H9 (cell line): ENCODE measurements at regions not wholly inside any gene's neighbourhood (a gene's known extent, or its start where the extent isn't known, plus 50 kb on each side); places are given as distances from the start of the nearest gene placed in this dataset.

Source experiments
- DNase-seq: peaks from one replicate; pipeline ENCODE4 v3.0.0-alpha.2; 2017
- H2AFZ ChIP-seq: one replicate; pipeline ENCODE4 v1.6.1; 2013; ENCODE audit warnings: mild to moderate bottlenecking, low read length, control low read depth, moderate library complexity
- H2AK5ac ChIP-seq: 2 replicates; pipeline ENCODE4 v1.6.1; 2013; ENCODE audit warnings: low read length, control low read depth, mixed read lengths; ENCODE audit not compliant: insufficient read length
- H2BK120ac ChIP-seq: one replicate; pipeline ENCODE4 v1.6.1; 2013; ENCODE audit warnings: low read depth, mild to moderate bottlenecking, low read length, control low read depth, inconsistent platforms; ENCODE audit not compliant: poor library complexity, severe bottlenecking
- H2BK12ac ChIP-seq: 2 replicates; pipeline ENCODE4 v1.6.1; 2013; ENCODE audit warnings: low read length, control low read depth, mixed read lengths, low read depth; ENCODE audit not compliant: insufficient read length
- H2BK15ac ChIP-seq: 2 replicates; pipeline ENCODE4 v1.6.1; 2013; ENCODE audit warnings: low read depth, low read length, control low read depth
- H2BK20ac ChIP-seq: one replicate; pipeline ENCODE4 v1.6.1; 2013; ENCODE audit warnings: low read depth, mild to moderate bottlenecking, low read length, control low read depth, inconsistent platforms; ENCODE audit not compliant: poor library complexity, severe bottlenecking
- H2BK5ac ChIP-seq: 2 replicates; pipeline ENCODE4 v1.6.1; 2013; ENCODE audit warnings: low read length, control low read depth, mixed read lengths; ENCODE audit not compliant: insufficient read length
- H3K14ac ChIP-seq: 2 replicates; pipeline ENCODE4 v1.6.1; 2013; ENCODE audit warnings: low read length, control low read depth; ENCODE audit not compliant: insufficient read depth
- H3K18ac ChIP-seq: 2 replicates; pipeline ENCODE4 v1.6.1; 2013; ENCODE audit warnings: low read depth, mild to moderate bottlenecking, mixed read lengths, low read length, control low read depth; ENCODE audit not compliant: insufficient read length
- H3K23ac ChIP-seq: 2 replicates; pipeline ENCODE4 v1.6.1; 2013; ENCODE audit warnings: low read length, control low read depth, mixed read lengths, low read depth; ENCODE audit not compliant: insufficient read length
- H3K23me2 ChIP-seq: 2 replicates; pipeline ENCODE4 v1.6.1; 2013; ENCODE audit warnings: low read depth, mild to moderate bottlenecking, mixed read lengths, low read length, control low read depth; ENCODE audit not compliant: insufficient read length, poor library complexity, severe bottlenecking
- H3K27ac ChIP-seq: 2 replicates; pipeline ENCODE4 v1.5.1; 2013; ENCODE audit warnings: low read length, control low read depth, mixed read lengths, low read depth; ENCODE audit not compliant: insufficient read length
- H3K27me3 ChIP-seq: 2 replicates; pipeline ENCODE4 v1.6.1; 2013; ENCODE audit warnings: low read length, control low read depth, inconsistent platforms; ENCODE audit not compliant: insufficient read depth
- H3K4ac ChIP-seq: 2 replicates; pipeline ENCODE4 v1.6.1; 2013; ENCODE audit warnings: low read depth, mild to moderate bottlenecking, control low read depth, inconsistent platforms, low read length, moderate library complexity
- H3K4me1 ChIP-seq: 2 replicates; pipeline ENCODE4 v1.6.1; 2013; ENCODE audit warnings: low read length, control low read depth, inconsistent platforms; ENCODE audit not compliant: insufficient read depth
- H3K4me2 ChIP-seq: 2 replicates; pipeline ENCODE4 v1.6.1; 2013; ENCODE audit warnings: low read length, control low read depth, mixed read lengths; ENCODE audit not compliant: insufficient read length, insufficient read depth
- H3K56ac ChIP-seq: 2 replicates; pipeline ENCODE4 v1.6.1; 2013; ENCODE audit warnings: low read depth, mild to moderate bottlenecking, mixed read lengths, low read length, control low read depth; ENCODE audit not compliant: insufficient read length
- H3K79me1 ChIP-seq: 2 replicates; pipeline ENCODE4 v1.6.1; 2013; ENCODE audit warnings: low read depth, mild to moderate bottlenecking, moderate library complexity, low read length, control low read depth, inconsistent platforms; ENCODE audit not compliant: insufficient read depth, poor library complexity, severe bottlenecking
- H3K79me2 ChIP-seq: 2 replicates; pipeline ENCODE4 v1.6.1; 2013; ENCODE audit warnings: low read length, control low read depth, inconsistent platforms; ENCODE audit not compliant: insufficient read depth
- H3K9ac ChIP-seq: 2 replicates; pipeline ENCODE4 v1.6.1; 2013; ENCODE audit warnings: low read length, control low read depth, mixed read lengths; ENCODE audit not compliant: insufficient read length; ENCODE audit errors: extremely low read depth
- H3K9me3 ChIP-seq: one replicate; pipeline ENCODE4 v1.6.1; 2013; ENCODE audit warnings: low read depth, low read length, inconsistent platforms; ENCODE audit not compliant: control insufficient read depth
- H3T11ph ChIP-seq: one replicate; pipeline ENCODE4 v1.6.1; 2013; ENCODE audit warnings: mild to moderate bottlenecking, low read length, control low read depth, inconsistent platforms
- H4K20me1 ChIP-seq: one replicate; pipeline ENCODE4 v1.6.1; 2013; ENCODE audit not compliant: control insufficient read depth, insufficient read length, insufficient read depth
- H4K5ac ChIP-seq: 2 replicates; pipeline ENCODE4 v1.6.1; 2013; ENCODE audit warnings: low read depth, mild to moderate bottlenecking, mixed read lengths, low read length, control low read depth; ENCODE audit not compliant: insufficient read length
- H4K8ac ChIP-seq: replicated peaks from 2 replicates; pipeline ENCODE4 v1.6.1; 2013; ENCODE audit warnings: low read length, control low read depth, mixed read lengths, low read depth; ENCODE audit not compliant: insufficient read length
- H4K91ac ChIP-seq: 2 replicates; pipeline ENCODE4 v1.6.1; 2013; ENCODE audit warnings: low read depth, mild to moderate bottlenecking, moderate library complexity, mixed read lengths, low read length, control low read depth; ENCODE audit not compliant: insufficient read length
- H3K27ac Mint-ChIP-seq, 3 experiments: 2 replicates in 2 of 3; 3 replicates in 1 of 3; pipeline ENCODE4 v1.8.0; 2020 to 2021; ENCODE audit warnings: mixed read lengths in 3 of 3, mild to moderate bottlenecking in 1 of 3, moderate library complexity in 1 of 3
- H3K27me3 Mint-ChIP-seq: 2 replicates; pipeline ENCODE4 v1.8.0; 2021; ENCODE audit warnings: low read depth, mild to moderate bottlenecking, moderate library complexity, mixed read lengths
- H3K36me3 Mint-ChIP-seq, 3 experiments: 2 replicates in 2 of 3; 3 replicates in 1 of 3; pipeline ENCODE4 v1.8.0; 2020 to 2021; ENCODE audit warnings: low read depth in 3 of 3, mixed read lengths in 3 of 3; ENCODE audit not compliant: insufficient read depth in 1 of 3
- H3K4me1 Mint-ChIP-seq, 2 experiments: 2 replicates each; pipeline ENCODE4 v1.8.0; 2020; ENCODE audit warnings: mixed read lengths in 2 of 2
- H3K4me3 Mint-ChIP-seq, 2 experiments: 2 replicates in 1 of 2; 3 replicates in 1 of 2; pipeline ENCODE4 v1.8.0; 2020 to 2021; ENCODE audit warnings: mild to moderate bottlenecking in 2 of 2, mixed read lengths in 2 of 2, moderate library complexity in 1 of 2
- H3K9me3 Mint-ChIP-seq, 2 experiments: 2 replicates in 1 of 2; 3 replicates in 1 of 2; pipeline ENCODE4 v1.8.0; 2020; ENCODE audit warnings: mild to moderate bottlenecking in 2 of 2, mixed read lengths in 2 of 2, moderate library complexity in 1 of 2
- CTCF ChIP-seq: fragments of 200-600 bp; sonication (generic); conservative IDR thresholded peaks from 3 replicates; pipeline ENCODE4 v1.8.0; 2021; ENCODE audit warnings: antibody characterized with exemption, mild to moderate bottlenecking
- WGBS: extraction: QIAGEN DNeasy Blood & Tissue Kit; methylation state at CpG from one replicate; pipeline ENCODE4 v1.1.7; 2013; ENCODE audit warnings: missing lambda C conversion rate, low lambda C conversion rate, mixed read lengths; ENCODE audit not compliant: insufficient read length; ENCODE audit errors: extremely low coverage; 5-methylcytosine and 5-hydroxymethylcytosine counted together

- no peaks in the 10 kb centered on the region for H3K27me3 ChIP-seq
- no peak overlapping the region for H2AFZ ChIP-seq
- no peak overlapping the region for H2BK20ac ChIP-seq
- peaks cover 6% of the 10 kb centered on the region for H3K27me3 Mint-ChIP-seq
- no peak overlapping the region for H2BK120ac ChIP-seq
- H3T11ph ChIP-seq, result no peak overlapping the region
- H3K4me1 ChIP-seq, result no peaks in the 10 kb centered on the region
- peaks cover 24 to 25% of the 10 kb centered on the region in 2 experiments for H3K9me3 Mint-ChIP-seq
- no peaks in the 10 kb centered on the region for H4K20me1 ChIP-seq
- H3K4me2 ChIP-seq, result no peak overlapping the region
- H3K23ac ChIP-seq, result no peak overlapping the region
- H3K23me2 ChIP-seq, result no peaks in the 10 kb centered on the region
- peak; percentile 27 for DNase-seq
- no peak overlapping the region for H2BK5ac ChIP-seq
- no peaks in the 10 kb centered on the region for H3K79me2 ChIP-seq
- H3K4ac ChIP-seq, result no peak overlapping the region
- no peak overlapping the region for H3K4me3 Mint-ChIP-seq
- H3K56ac ChIP-seq, result no peak overlapping the region
- H3K18ac ChIP-seq, result no peak overlapping the region
- peaks cover 11 to 13% of the 10 kb centered on the region in 2 experiments for H3K4me1 Mint-ChIP-seq
- peaks cover 9 to 24% (median 9%) of the 10 kb centered on the region in 3 experiments for H3K36me3 Mint-ChIP-seq
- no peak overlapping the region for H3K9ac ChIP-seq
- H3K9me3 ChIP-seq, result no peaks in the 10 kb centered on the region
- H3K79me1 ChIP-seq, result no peaks in the 10 kb centered on the region
- H4K8ac ChIP-seq, result no peak overlapping the region
- H3K14ac ChIP-seq, result no peak overlapping the region
- no peak overlapping the region for H3K27ac ChIP-seq
- H3K27ac Mint-ChIP-seq, result no peak overlapping the region; a peak in 1 of 7 replicates
- no peak overlapping the region for H4K5ac ChIP-seq
- no CpG with 5 or more reads among the region's 6 CpGs for WGBS
- H2BK12ac ChIP-seq, result no peak overlapping the region
- H2BK15ac ChIP-seq, result no peak overlapping the region
- H4K91ac ChIP-seq, result no peak overlapping the region
- no peak overlapping the region for H2AK5ac ChIP-seq
- no peak for TF ChIP-seq CTCF
Measured at GRCh38 chr2:128765811-128766210, 447.1 kb upstream of the HS6ST1 start.
